ENCODE measurements at regions not wholly inside any gene's neighbourhood (a gene's known extent, or its start where the extent isn't known, plus 50 kb on each side); places are given as distances from the start of the nearest gene placed in this dataset.

DNA sequence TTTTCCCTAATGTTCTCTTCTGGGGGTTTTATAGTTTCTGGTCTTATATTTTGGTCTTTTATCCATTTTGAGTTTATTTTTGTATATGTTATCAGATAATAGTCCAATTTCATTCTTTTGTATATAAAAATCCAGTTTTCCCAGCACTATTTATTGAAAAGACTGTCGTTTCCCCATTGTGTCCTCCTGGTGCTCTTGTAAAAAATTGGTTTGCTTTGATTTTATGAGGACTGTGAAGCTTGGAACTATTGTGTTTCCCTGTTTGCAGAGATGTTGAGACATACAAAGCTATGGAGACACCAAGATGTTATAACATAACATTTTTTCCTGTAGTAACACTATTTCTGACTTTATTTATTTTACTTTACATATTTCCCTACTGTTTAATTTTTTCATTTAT, 163.3 kb upstream of the TUT7 start:
- TF ChIP-seq CTCF (IDR thresholded peaks at IDR 0.05; ENCODE audit: borderline replicate concordance, control extremely low read depth, extremely low read depth, insufficient read depth, missing control alignments) = no peak
- in situ Hi-C loops (cut with MboI; ENCODE audit: low sequenced_read_pairs, unreplicated experiment) = no loop called here
- no peak for DNase-seq (ENCODE audit: low spot score)

- in situ Hi-C loops (cut with MboI; ENCODE audit: low sequenced_read_pairs, unreplicated experiment) = no loop called here
- no peak for TF ChIP-seq CTCF (IDR thresholded peaks at IDR 0.05; ENCODE audit: borderline replicate concordance, control extremely low read depth, extremely low read depth, insufficient read depth, missing control alignments)
- no peak for DNase-seq (ENCODE audit: low spot score)
Observed at GRCh38 chr9:86516564-86516963, 162.4 kb upstream of the TUT7 start.

DNA sequence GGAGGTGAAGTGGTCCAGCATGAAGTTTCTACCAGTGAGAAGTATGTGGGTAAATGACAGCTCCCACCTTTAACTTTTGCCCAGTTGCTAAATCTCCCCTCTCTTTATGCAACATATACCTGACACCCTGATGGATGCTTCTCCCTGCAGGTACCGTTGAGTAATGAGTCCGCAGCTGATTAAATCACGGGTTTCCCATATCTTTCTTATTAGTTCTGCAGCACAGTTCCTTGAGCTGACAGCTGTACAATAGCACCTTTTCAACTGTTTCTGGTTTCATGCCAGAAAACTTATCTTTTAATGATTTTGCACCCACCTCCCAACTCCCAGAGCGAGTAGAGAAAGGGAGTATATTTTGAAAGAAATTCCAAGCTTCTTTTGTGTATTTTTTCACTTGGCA, 161.0 kb upstream of the TUT7 start:
- DNase-seq (ENCODE audit: low spot score) = no peak
- no peak for TF ChIP-seq CTCF (IDR thresholded peaks at IDR 0.05; ENCODE audit: borderline replicate concordance, control extremely low read depth, extremely low read depth, insufficient read depth, missing control alignments)
- in situ Hi-C loops (cut with MboI; ENCODE audit: low sequenced_read_pairs, unreplicated experiment) = no loop called here

- TF ChIP-seq CTCF (IDR thresholded peaks at IDR 0.05; ENCODE audit: borderline replicate concordance, control extremely low read depth, extremely low read depth, insufficient read depth, missing control alignments) = no peak
- in situ Hi-C loops (cut with MboI; ENCODE audit: low sequenced_read_pairs, unreplicated experiment) = no loop called here
- DNase-seq (ENCODE audit: low spot score) = no peak
Observed at GRCh38 chr9:86513429-86513828, 159.2 kb upstream of the TUT7 start.

GRCh38 chr9:86512929-86513328, 158.7 kb upstream of the TUT7 start:
- TF ChIP-seq CTCF (IDR thresholded peaks at IDR 0.05; ENCODE audit: borderline replicate concordance, control extremely low read depth, extremely low read depth, insufficient read depth, missing control alignments) = no peak
- DNase-seq (ENCODE audit: low spot score) = no peak
- in situ Hi-C loops (cut with MboI; ENCODE audit: low sequenced_read_pairs, unreplicated experiment) = no loop called here

GRCh38 chr9:86511614-86512360, 157.6 kb upstream of the TUT7 start:
- no peak for DNase-seq (ENCODE audit: low spot score)
- no peak for TF ChIP-seq CTCF (IDR thresholded peaks at IDR 0.05; ENCODE audit: borderline replicate concordance, control extremely low read depth, extremely low read depth, insufficient read depth, missing control alignments)
- in situ Hi-C loops (cut with MboI; ENCODE audit: low sequenced_read_pairs, unreplicated experiment) = no loop called here

Measured in GM13976 (cell line).